Aorta (tissue), 5 donors: ENCODE measurements at regions not wholly inside any gene's neighbourhood (a gene's known extent, or its start where the extent isn't known, plus 50 kb on each side); places are given as distances from the start of the nearest gene placed in this dataset.

Source experiments
- ATAC-seq: fragments of 200-7000 bp; cut with Tn5 transposase; one replicate; pipeline ENCODE4 v1.9.1; 2022; ENCODE audit warnings: moderate library complexity; ENCODE audit not compliant: low FRiP score
- DNase-seq, 2 donors: peaks; one replicate each; pipeline ENCODE4 v3.0.0-alpha.2; 2020
- H3K27ac ChIP-seq, 2 donors: one replicate each; pipeline ENCODE4 v1.5.1; 2013; ENCODE audit warnings: low read length in 2 of 2, mild to moderate bottlenecking in 2 of 2, moderate library complexity in 2 of 2, control low read depth in 1 of 2, inconsistent platforms in 1 of 2, low read depth in 1 of 2
- H3K27me3 ChIP-seq, 2 donors: one replicate each; pipeline ENCODE4 v1.6.1; 2013; ENCODE audit warnings: control low read depth in 1 of 2, low read length in 1 of 2, mild to moderate bottlenecking in 1 of 2, moderate library complexity in 1 of 2; ENCODE audit not compliant: insufficient read depth in 2 of 2, control insufficient read depth in 1 of 2
- H3K36me3 ChIP-seq, 2 donors: one replicate each; pipeline ENCODE4 v1.6.1; 2013; ENCODE audit warnings: control low read depth in 1 of 2, low read length in 1 of 2, mild to moderate bottlenecking in 1 of 2; ENCODE audit not compliant: insufficient read depth in 2 of 2, control insufficient read depth in 1 of 2
- H3K4me1 ChIP-seq, 2 donors: one replicate each; pipeline ENCODE4 v1.6.1; 2013; ENCODE audit warnings: low read length in 2 of 2, control low read depth in 1 of 2, mild to moderate bottlenecking in 1 of 2, moderate library complexity in 1 of 2; ENCODE audit not compliant: insufficient read depth in 2 of 2, control insufficient read depth in 1 of 2
- H3K4me3 ChIP-seq, 2 donors: one replicate each; pipeline ENCODE4 v1.5.1; 2013; ENCODE audit warnings: low read length in 2 of 2, control low read depth in 1 of 2, mild to moderate bottlenecking in 1 of 2
- H3K9me3 ChIP-seq: one replicate; pipeline ENCODE4 v1.6.1; 2013; ENCODE audit warnings: mild to moderate bottlenecking, low read length; ENCODE audit not compliant: control insufficient read depth
- WGBS, 2 donors: extraction: QIAGEN DNeasy Blood & Tissue Kit; methylation state at CpG; one replicate each; pipeline ENCODE4 v1.1.7; 2013; 5-methylcytosine and 5-hydroxymethylcytosine counted together
- intact Hi-C, 2 donors: fragments of 100-400 bp; cut with DNase I; formaldehyde crosslinking; loops; one replicate each; pipeline versions ENCODE4 v1.14.2 to v1.15.0; 2022
- donor health status: healthy with polysubstance abuse.
- donor health status: Bipolar disorder and iron deficiency.
- donor health status: DM: no; HTN: no; CAD: no.
- donor health status: DM: no; HTN: no; CAD: no.
- donor health status: DM: yes; HTN: yes; CAD: no.

DNA sequence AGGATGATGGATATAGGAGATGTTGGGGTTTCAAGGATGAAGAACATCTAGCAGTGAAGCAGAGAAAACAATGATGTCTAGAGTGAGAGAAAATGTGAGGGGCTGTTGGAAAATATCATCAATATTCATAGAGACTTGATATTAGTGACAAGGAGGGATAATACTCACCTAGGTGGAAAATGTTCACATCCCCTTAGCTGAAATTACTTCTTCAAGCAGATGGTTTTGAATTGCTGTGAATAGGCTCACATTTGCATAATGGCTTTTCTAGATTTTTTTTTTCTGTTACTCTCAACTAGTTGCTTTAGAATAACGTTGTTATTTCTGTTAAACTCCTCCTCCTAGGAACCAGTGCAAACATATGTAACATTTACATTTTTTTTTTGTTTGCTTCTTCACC is 61.6 kb upstream of the MAP1B start:
- H3K27ac ChIP-seq, result no peak overlapping the region
- peaks cover 0 to 1% of the 10 kb centered on the region in 2 donors for H3K4me1 ChIP-seq
- no peaks in the 10 kb centered on the region for H3K36me3 ChIP-seq
- no peak for ATAC-seq
- H3K27me3 ChIP-seq, result no peaks in the 10 kb centered on the region
- H3K4me3 ChIP-seq, result no peak overlapping the region
- H3K9me3 ChIP-seq, result no peaks in the 10 kb centered on the region
- 43% methylated on average over 1 of the region's 1 CpG for WGBS, 2 donors
- no peak for DNase-seq
- intact Hi-C loops, result no loop called here

- no peak overlapping the region for H3K27ac ChIP-seq
These were observed 61.2 kb upstream of the MAP1B start for GRCh38 chr5:72046106-72046505.

GRCh38 chr5:72055636-72056035 is 51.6 kb upstream of the MAP1B start:
- no peak for ATAC-seq
- DNase-seq, result no peak

More at GRCh38 chr5:72046106-72046505, 61.2 kb upstream of the MAP1B start:
- H3K9me3 ChIP-seq, result no peaks in the 10 kb centered on the region
- no peaks in the 10 kb centered on the region for H3K36me3 ChIP-seq
- H3K27me3 ChIP-seq, result no peaks in the 10 kb centered on the region
- DNase-seq (no peak), ATAC-seq (no peak)
- intact Hi-C loops, result no loop called here
- no peak overlapping the region for H3K4me3 ChIP-seq
- WGBS, 2 donors, result 94 to 95% methylated on average over 1 of the region's 1 CpG
- H3K4me1 ChIP-seq, result peaks cover 0 to 1% of the 10 kb centered on the region in 2 donors

More at GRCh38 chr5:72055636-72056035, 51.6 kb upstream of the MAP1B start:
- no peaks in the 10 kb centered on the region for H3K27me3 ChIP-seq
- no peak overlapping the region for H3K4me3 ChIP-seq
- WGBS, 2 donors, result 88% methylated on average over 1 of the region's 1 CpG
- no peaks in the 10 kb centered on the region for H3K9me3 ChIP-seq
- intact Hi-C loops, result no loop called here
- H3K4me1 ChIP-seq, result no peaks in the 10 kb centered on the region
- no peaks in the 10 kb centered on the region for H3K36me3 ChIP-seq
- H3K27ac ChIP-seq, result no peak overlapping the region
